Activated CD4-positive, alpha-beta T cell treated with anti-CD3 and anti-CD28 coated beads, Interleukin-2, amount 50 U/mL, for 48 hours (primary cell): ENCODE measurements at regions not wholly inside any gene's neighbourhood (a gene's known extent, or its start where the extent isn't known, plus 50 kb on each side); places are given as distances from the start of the nearest gene placed in this dataset.
A peak's percentile ranks its signal among the peaks of the same experiment; 100 is the strongest.

ENCODE experiments used
- DNase-seq, 2 experiments: peaks; one replicate each; pipeline ENCODE4 v3.0.0-alpha.2; 2020

DNA sequence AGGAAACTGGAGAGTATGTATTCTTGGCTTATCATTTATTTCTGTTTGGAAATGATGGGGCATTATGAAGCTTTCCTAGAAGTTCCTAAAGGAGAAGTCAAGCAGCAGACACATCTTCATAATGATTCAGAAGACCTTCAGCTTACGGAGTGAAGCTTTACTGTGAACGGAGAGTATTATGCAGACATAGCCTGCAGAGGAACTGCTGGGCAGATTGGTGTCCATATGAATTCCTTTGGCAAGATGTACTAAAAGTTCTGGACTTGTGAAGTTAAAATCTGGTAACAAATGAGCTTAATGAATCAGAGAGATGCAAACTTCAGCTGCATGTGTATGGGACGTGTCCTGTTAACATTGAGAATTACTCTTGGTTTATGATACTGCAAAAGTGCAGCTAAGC is 60.1 kb downstream of the NABP1 start:
- no peak for DNase-seq

DNA sequence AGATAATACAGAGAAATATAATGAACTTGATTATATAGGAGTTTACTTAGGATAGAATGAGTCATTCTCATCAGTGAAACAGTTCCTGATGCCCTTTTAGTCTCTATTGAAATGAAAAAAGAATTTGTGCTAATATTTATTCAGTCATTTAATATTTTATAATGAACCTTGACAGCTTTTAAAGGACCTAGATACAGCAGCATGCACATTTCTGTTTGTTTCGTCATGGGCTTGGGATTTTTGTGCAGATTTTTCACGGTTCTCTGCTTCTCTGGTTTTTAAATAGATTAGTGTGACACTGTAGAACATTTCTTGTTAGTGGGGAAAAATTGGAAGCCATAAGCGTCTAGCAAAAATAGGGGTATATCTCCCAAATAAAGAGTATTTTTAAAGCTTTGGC is 60.7 kb downstream of the NABP1 start:
- no peak for DNase-seq

DNA sequence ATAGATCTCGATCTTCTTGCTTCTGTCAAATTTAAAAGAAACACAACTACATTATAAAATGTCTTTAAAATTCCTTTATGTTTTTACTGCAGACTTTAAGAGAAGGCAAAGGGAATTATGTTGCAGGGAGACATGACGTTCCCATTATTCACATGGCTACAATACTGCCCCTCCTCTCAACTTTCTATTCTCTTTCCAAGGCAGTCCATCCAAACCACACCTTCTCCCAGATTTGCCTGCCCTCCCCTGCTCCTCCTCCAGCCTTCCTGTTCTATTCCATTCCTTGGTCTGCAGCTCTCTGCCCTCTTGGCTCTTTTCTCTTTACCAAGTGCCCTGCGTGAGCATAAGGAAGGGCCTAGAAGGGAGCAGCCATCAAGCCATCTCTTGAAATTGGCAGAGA is 61.3 kb downstream of the NABP1 start:
- DNase-seq = no peak

DNA sequence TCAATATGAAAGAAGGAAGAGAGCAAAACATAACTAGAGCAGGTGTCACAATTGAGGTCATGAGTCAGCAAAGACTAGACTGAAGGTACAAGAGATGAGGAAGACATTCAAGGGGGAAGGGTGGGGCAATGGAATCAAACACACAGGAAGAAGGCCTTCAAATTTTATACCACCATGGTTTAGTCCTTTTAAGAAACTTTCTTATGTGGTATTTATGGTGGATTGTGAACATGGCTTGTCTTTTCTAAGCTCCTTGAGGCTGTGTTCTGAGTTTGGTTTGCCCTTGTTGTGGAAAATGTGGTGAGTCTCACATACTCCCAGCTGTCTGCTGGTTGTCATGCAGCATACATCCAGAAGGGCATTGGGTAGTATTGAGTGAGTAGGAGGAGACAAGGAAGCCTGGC is 62.1 kb downstream of the NABP1 start:
- DNase-seq = peak; percentile 4 to 20

DNA sequence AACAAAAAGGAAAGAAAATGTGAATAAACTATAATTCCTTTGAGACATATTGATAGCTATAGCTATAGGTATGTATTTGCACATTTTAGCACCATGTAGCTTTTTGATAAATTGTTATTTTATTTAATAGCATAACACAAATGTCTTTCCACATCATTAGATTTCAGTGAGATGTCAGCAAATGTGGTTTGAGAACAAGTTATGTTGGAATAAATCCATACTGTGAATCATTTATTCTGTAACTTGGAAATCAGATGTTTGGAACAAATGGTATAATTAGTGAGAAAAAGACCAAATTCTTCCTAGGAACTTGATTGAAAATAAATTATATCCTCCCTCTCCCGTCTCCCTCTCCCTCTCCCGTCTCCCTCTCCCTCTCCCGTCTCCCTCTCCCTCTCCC is 62.8 kb downstream of the NABP1 start:
- DNase-seq = no peak

DNA sequence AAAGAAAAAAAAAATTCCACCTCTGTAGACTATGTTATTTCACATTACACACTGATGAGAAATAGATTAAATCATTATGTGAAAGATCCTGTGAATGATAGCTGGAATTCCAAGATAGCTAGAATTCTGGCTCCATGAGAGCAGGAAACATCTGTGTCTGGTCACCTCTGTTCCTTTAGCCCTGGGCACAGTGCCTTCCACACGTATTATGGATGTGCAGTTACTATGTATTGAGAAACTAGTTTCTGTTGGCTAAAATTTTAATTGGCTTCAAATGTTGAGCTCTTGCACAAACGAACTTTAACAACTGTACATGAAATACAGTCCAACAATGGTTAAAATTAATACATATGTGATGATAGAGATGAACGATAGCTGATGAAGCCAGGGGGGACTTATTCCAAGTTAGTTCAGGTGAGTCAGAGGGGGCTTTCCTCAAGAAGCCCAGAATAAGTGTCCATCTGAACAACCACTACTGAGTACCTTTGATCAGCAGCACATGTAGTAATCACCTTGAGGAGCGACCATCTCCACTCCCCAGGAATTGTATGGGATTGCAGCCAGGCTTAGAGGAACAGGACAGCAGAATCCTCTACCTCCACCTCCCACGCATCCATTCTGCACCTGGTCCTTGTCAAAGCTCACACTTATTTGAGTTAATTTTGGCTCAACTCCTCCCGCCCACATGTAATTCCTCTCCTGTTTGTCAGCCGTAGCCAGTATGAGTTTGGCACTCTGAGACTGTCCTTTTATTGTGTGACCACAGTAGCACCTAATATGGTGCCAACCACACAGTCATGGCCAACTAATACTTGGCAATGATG is 68.6 kb downstream of the NABP1 start:
- DNase-seq = no peak

DNA sequence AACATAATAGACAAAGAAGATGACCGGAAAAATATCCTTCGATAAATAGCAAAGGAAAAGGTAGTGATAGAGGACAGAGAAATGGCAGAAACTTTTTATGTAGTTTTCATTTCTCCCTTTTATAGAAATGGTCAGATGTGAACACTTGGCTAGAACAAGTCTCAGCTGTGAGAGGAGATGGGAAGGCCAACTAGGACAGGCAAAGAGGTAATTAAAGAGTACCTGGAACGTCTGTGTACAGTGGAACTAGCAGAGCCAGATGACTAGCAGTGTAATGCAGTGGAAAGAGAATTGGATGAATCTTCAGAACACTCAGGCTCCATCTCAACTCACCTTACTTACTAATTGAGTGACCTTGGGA is 69.2 kb downstream of the NABP1 start:
- DNase-seq = no peak

DNA sequence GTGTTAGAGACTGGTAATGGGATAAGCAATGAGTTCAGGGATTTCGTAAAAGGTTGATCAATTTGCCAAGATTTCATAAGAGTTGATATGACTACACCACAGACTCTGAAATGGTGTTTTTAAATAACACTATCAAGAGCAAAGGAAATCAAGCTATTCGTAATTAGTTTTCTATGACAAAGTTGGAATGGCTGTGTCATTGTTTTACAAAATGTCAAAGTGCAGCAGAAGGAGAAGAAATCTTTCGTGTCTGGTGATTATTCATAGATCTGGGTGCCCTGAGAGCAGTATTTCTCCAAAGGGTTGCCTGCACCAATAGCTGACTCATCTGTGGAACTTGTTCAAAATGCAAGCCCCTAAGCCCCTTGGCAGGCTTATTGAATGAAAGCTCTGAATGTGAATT is 70.1 kb downstream of the NABP1 start:
- DNase-seq = no peak

DNA sequence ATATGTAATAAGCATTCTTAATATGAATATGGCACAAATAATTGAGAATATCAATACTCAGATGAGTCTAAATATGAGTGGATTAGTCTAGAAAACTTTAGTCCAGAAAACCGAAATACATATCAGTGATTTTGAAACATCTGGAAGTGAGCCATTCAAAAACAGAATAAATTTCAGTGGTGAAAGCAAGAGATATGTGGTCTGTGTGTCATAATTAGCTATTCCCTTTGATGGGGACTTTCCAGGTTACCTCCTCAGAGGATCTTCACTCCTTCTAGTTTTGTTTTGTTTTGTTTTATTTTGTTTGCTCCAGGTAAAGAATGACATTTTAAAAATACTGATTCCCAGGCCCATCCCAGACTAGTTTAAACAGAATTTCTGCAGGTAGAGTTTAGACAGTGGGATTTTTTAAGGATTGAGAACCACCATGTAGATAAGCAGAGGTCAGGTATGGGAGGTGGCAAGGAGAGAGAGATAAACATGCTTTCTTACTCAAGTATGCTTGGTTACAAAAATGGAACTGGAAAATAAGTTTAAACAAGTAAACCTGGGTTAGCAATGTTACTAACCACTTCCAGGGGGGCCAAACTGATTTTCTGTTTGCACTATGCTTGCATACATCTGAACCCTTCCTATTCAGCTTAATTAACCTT is 70.7 kb downstream of the NABP1 start:
- no peak for DNase-seq

DNA sequence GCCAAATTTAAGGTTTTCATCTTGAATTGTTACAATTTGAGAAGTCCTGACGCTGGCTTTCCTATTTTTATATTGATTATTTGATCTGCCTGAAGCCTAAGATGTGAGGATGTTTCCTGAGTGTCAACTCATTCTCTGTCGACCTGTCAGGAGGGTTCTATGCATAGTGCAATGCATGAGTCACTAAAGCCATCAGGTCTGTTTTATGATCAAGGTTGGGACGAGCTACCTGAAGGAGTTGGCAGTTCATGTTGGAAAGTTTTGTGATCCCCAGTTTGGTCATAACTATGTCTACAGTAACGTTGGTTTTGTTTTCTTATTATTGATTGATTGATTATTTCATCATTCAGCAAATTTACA is 71.2 kb downstream of the NABP1 start:
- no peak for DNase-seq

DNA sequence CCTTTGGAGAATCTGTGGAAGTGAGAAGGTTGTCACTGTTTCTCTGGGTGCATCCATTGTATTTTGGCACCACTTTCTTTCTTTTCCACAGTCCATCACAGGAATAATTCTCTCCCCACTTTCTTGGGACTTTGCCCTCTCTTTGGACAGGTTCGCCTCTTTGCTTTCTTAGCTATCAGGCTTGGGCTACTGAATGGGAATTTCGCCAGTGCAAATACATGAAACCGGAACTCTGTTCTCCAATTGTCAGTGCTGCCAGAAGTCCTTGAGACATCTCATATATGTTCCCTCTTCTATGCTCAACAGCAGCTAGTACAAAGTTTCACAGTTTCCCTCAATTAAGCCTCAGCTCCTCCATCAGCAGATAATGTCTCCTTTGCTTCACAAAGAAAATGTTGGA is 76.2 kb downstream of the NABP1 start:
- no peak for DNase-seq

DNA sequence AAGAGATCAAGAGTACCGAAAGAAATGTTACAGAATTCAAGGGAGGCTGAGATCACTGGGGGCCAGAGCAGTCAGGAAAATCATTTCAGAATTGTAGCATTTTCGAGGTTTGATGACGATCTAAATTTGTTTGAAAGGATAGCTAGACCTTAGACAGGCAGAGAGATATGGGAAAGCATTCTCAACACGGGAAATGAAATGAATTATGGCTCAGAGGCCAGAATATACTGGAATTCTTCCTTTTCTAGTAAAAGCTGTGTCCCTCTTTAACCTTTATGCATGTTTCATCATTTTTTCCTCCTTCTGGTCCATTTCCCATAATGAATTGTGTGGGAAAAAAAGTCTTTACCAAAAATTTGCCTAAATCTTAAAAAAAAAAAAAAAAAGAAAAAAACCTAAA is 78.8 kb downstream of the NABP1 start:
- DNase-seq = no peak

DNA sequence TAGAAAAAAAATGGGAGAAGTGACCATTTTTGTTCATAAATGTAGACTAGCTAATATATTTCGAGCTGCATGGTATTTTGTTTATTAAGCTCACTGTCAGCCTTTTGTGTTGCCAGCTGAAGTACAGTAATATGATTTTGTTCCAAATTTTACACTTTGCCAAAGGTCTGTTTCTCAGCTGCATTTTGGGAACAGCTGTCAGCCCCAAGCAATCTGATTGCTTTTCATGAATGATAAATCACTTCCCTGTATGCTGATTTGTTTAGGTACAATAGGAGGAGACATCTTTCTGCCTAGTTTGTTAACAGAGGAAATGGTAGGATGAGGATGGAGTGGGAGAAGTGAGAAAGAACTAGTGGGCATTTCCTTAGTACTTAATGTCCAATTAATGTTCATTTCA is 79.3 kb downstream of the NABP1 start:
- no peak for DNase-seq

DNA sequence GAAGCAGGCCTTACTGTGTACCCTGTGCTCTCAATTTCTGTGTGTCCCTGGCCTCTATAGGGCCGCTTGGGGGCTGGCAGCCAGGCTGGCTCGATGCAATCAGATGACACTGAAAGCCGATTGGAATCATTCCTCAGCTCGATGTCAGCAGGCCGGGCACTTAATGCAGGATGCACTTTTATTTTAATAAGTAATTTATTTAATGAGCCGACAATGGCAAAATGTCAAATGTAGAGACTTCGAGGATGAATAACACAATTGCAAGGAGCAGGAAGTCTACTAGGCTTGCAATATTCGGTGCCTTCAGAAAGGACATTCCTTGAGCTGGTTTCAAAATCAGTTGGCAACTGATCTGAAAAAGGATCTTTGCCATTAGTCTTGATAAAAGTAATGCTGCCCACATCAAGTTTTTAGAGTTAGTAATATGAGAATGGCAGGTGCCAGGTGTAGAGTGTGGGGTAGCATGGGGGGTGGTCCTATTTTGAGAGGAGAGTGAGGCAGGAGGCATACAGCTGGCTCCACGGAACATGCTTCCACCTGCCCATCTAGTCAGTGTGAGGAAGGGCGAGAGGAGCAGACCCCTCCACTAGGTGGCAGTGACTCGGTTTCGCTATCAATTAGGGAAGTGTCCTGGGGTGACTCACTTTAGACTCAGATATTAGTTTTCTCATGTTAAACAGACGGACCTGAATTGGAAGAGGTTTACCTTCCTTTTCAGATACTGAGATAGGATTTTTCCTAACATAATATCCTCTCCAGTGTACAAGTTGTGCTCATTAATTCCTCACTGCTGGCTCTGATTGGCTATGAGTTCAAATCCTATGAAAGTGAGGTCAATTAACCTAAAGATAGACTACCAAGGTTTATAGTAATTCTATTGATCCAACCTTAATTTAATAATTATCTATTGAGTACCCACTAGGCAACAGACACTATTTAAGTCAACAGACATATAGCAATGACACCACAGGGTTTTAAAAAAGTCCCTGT is 80.9 kb downstream of the NABP1 start:
- DNase-seq = peak; percentile 47 to 61

DNA sequence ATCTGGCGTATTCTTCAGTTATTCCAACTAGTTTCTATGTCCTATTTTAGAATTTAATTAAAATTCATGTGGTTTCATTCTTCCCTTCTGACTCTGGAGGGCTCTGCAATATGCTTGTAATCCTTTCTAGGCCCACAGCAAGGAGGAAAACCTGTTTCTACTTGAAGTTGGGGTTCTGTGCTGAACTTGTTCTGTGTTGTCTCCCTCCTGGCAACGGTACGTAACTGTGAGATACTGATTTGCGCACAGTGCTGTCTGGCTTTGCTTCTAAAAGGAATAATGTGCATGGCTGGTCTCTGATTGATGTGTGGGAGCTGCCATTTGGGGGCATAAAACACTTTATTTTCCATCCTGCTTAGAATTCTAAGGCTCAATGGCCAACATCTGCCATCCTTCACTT is 81.7 kb downstream of the NABP1 start:
- DNase-seq = no peak

DNA sequence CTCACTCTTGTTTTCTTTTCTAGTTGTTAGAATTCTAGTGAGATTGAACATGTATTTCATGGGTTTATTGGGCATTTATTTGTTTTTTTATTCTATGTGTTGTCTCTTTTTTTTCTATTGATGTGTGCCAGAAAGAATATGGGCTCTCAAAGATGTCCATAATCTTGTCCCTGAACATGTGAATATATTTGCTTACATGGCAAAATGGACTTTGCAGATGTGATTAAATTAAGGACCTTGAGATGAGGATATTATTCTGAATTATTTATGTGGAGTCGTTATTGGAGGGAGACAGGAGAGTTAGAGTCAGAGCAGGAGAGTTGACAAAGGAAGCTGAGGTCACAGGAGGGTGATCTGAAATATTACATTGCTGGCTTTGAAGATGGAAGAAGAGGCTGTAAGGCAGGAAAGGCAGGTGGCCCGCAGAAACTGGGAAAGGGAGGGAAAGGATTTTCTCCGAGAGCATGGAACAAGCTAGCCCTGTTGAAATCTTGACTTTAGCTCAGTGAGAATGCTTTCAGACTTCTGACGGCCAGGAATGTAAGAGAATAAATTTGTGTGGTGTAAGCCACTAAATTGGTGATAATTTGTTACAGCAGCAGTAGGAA is 82.8 kb downstream of the NABP1 start:
- DNase-seq = no peak

DNA sequence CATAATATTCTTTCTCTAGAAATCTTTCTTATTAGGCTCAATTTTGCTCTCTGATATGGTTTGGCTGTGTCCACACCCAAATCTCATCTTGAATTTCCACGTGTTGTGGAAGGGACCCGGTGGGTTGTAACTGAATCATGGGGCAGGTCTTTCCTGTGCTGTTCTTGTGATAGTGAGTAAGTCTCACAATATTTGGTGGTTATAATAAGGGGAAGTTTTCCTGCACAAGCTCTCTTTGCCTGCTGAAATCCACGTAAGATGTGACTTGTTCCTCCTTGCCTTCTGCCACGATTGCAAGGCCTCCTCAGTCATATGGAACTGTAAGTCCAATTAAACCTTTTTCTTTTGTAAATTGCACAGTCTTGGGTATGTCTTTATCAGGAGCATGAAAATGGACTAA is 73.8 kb downstream of the CAVIN2 start:
- DNase-seq = no peak

DNA sequence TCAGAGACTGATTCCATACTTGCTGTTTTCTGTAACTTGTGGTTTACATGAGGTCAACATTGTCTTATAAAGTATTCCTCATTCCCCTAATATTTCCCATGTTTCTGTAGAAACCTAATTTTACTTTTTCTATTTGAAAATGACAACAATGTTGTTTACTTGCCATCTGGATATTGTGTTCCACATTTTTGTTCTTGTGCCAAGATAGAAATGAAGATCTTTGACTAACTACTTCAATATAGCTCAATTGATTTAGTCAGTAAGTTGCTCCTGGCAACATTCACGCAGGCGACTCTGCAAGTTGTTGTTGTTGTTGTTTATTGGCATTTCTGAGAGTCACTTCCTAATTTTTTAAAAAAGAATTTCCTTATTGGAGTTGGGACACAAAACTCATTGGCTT is 69.5 kb downstream of the CAVIN2 start:
- no peak for DNase-seq

DNA sequence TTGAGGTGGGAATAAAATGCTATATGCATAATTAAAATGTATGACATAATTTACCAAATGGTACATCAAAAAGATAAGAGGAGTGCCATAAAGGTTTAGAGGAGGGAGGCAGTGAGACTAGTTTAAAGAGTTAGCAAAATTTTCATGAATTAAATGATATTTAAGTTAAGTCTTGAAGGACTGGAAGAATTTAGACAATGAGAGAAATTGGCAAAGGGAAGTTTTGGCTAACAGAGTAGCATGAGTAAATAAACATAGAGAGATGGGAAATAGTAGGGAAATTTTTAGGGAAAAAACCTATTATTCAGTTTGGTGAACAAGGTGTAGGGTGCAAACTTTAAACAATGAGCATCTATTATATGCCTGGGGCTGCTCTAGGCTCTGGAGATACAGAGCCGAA is 68.8 kb downstream of the CAVIN2 start:
- no peak for DNase-seq

DNA sequence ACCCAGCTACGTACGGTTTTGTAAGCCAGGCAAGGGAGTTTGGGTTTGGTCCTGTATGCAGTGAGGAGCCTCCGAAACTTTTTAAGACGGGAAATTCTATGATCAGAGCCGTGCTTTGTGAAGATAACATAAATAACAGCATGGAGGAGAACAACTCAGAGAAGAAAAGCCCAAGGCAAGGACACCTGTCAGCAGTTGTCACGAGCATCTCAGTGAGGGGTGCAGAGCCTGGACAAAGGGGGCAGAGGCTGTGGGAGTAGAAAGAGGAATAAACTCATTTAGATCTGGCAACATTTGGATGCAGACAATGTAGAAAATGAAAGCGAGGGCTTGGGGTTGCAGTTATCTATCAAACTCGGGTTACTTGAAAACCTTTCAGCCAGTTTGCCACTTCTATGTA is 64.5 kb downstream of the CAVIN2 start:
- no peak for DNase-seq

DNA sequence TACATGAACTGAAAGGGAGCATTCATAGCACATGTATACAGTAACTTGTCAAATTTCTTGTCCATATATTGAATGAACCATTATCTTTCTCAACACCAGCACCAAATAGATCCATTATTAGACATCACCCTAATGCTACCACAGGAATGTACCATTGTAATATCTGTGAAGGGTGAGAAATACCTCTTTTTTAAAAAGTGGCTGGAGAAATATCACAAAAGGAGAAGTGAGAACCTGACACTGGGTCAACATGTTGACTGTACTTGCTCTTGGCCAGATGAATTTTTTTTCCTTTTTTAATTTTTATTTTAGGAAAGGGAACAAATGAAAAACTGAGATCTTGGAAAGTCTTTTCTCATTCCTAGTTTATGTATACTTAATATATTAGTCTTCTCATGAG is 63.5 kb downstream of the CAVIN2 start:
- no peak for DNase-seq
